Natural killer cell (primary cell): ENCODE measurements at regions not wholly inside any gene's neighbourhood (a gene's known extent, or its start where the extent isn't known, plus 50 kb on each side); places are given as distances from the start of the nearest gene placed in this dataset.

Experiments
- ATAC-seq, 3 donors: fragments of 150-1000 bp in 2 of 3; fragments of 200-7000 bp in 1 of 3; cut with Tn5 transposase; 1 replicate in 1 of 3; 2 replicates in 2 of 3; pipeline ENCODE4 v1.10.0; 2021; ENCODE audit warnings: mild to moderate bottlenecking in 2 of 3, moderate library complexity in 2 of 3
- DNase-seq, 2 donors: peaks; one replicate each; pipeline versions ENCODE4 v3.0.0 to v3.0.0-alpha.2; 2013 to 2021; ENCODE audit warnings: mixed read lengths in 1 of 2
- H3K27ac ChIP-seq: one replicate; pipeline ENCODE4 v1.5.1; 2013; ENCODE audit warnings: mild to moderate bottlenecking, low read length
- H3K27me3 ChIP-seq: one replicate; pipeline ENCODE4 v1.6.1; 2013; ENCODE audit warnings: low read length; ENCODE audit not compliant: control insufficient read depth, insufficient read depth
- H3K36me3 ChIP-seq: one replicate; pipeline ENCODE4 v1.6.1; 2013; ENCODE audit warnings: low read length; ENCODE audit not compliant: control insufficient read depth, insufficient read depth
- H3K4me1 ChIP-seq: one replicate; pipeline ENCODE4 v1.6.1; 2013; ENCODE audit warnings: low read length; ENCODE audit not compliant: control insufficient read depth, insufficient read depth
- H3K4me3 ChIP-seq: one replicate; pipeline ENCODE4 v1.5.1; 2013; ENCODE audit warnings: low read length
- H3K9me3 ChIP-seq: one replicate; pipeline ENCODE4 v1.6.1; 2013; ENCODE audit warnings: low read length; ENCODE audit not compliant: control insufficient read depth, insufficient read depth
- H3K27ac Mint-ChIP-seq, 2 donors: one replicate each; pipeline ENCODE4 v1.8.0; 2022; ENCODE audit warnings: mild to moderate bottlenecking in 2 of 2, mixed read lengths in 2 of 2, moderate library complexity in 1 of 2
- H3K27me3 Mint-ChIP-seq, 2 donors: one replicate each; pipeline ENCODE4 v1.8.0; 2022; ENCODE audit warnings: low read depth in 2 of 2, mixed read lengths in 2 of 2
- H3K36me3 Mint-ChIP-seq: one replicate; pipeline ENCODE4 v1.8.0; 2022; ENCODE audit warnings: mixed read lengths
- H3K4me1 Mint-ChIP-seq, 2 donors: one replicate each; pipeline ENCODE4 v1.8.0; 2022; ENCODE audit warnings: mixed read lengths in 2 of 2
- H3K4me3 Mint-ChIP-seq: one replicate; pipeline ENCODE4 v1.8.0; 2022; ENCODE audit warnings: mild to moderate bottlenecking, moderate library complexity, mixed read lengths
- H3K9me3 Mint-ChIP-seq, 2 donors: one replicate each; pipeline ENCODE4 v1.8.0; 2022; ENCODE audit warnings: mixed read lengths in 2 of 2
- CTCF ChIP-seq: fragments of 200-600 bp; IDR thresholded peaks from one replicate; pipeline ENCODE4 v1.8.0; 2022; ENCODE audit warnings: antibody characterized with exemption
- WGBS: methylation state at CpG from one replicate; pipeline ENCODE4 v1.1.7; 2013; ENCODE audit warnings: missing lambda C conversion rate; ENCODE audit not compliant: insufficient coverage; 5-methylcytosine and 5-hydroxymethylcytosine counted together
- intact Hi-C: fragments of 100-400 bp; cut with micrococcal nuclease; formaldehyde crosslinking; loops from one replicate; pipeline ENCODE4 v1.14.2; 2022

- intact Hi-C loops: no loop called here
- H3K27ac Mint-ChIP-seq: no peak overlapping the region
- WGBS: 83% methylated on average over 2 of the region's 4 CpGs
Measured at GRCh38 chr15:95953032-95953431, 377.5 kb upstream of the NR2F2 start.

GRCh38 chr15:95957861-95958260 lies 372.6 kb upstream of the NR2F2 start:
- Histone ChIP-seq H3K9me3 (no peaks in the 10 kb centered on the region), H3K36me3 (no peaks in the 10 kb centered on the region), H3K27me3 (no peaks in the 10 kb centered on the region), H3K4me1 (no peaks in the 10 kb centered on the region), H3K27ac (no peak overlapping the region), H3K4me3 (no peak overlapping the region)
- no peak for ATAC-seq
- peaks cover 15% of the 10 kb centered on the region for H3K36me3 Mint-ChIP-seq
- WGBS: 76% methylated on average over 7 of the region's 7 CpGs
- H3K27ac Mint-ChIP-seq: no peak overlapping the region
- intact Hi-C loops: no loop called here
- H3K4me3 Mint-ChIP-seq: no peak overlapping the region
- peaks cover 3 to 11% of the 10 kb centered on the region in 2 donors for H3K27me3 Mint-ChIP-seq
- peaks cover 3 to 13% of the 10 kb centered on the region in 2 donors for H3K9me3 Mint-ChIP-seq
- H3K4me1 Mint-ChIP-seq: peaks cover 0 to 10% of the 10 kb centered on the region in 2 donors
- no peak for DNase-seq
- no peak for TF ChIP-seq CTCF

More at GRCh38 chr15:95953032-95953431, 377.5 kb upstream of the NR2F2 start:
- H3K4me1 ChIP-seq: no peaks in the 10 kb centered on the region
- TF ChIP-seq CTCF: no peak
- H3K36me3 ChIP-seq: no peaks in the 10 kb centered on the region
- Mint-ChIP-seq H3K27me3 (peaks cover 2 to 4% of the 10 kb centered on the region in 2 donors), H3K4me3 (no peak overlapping the region), H3K36me3 (peaks cover 7% of the 10 kb centered on the region), H3K4me1 (peaks cover 0 to 13% of the 10 kb centered on the region in 2 donors), H3K9me3 (peaks cover 0 to 3% of the 10 kb centered on the region in 2 donors)
- DNase-seq (no peak), ATAC-seq (no peak)
- H3K9me3 ChIP-seq: no peaks in the 10 kb centered on the region
- no peak overlapping the region for H3K4me3 ChIP-seq
- H3K27ac ChIP-seq: no peak overlapping the region
- H3K27me3 ChIP-seq: no peaks in the 10 kb centered on the region

GRCh38 chr15:95958382-95958781 lies 372.1 kb upstream of the NR2F2 start:
- H3K27ac Mint-ChIP-seq: no peak overlapping the region
- H3K9me3 Mint-ChIP-seq: peaks cover 4 to 13% of the 10 kb centered on the region in 2 donors
- H3K36me3 ChIP-seq: no peaks in the 10 kb centered on the region
- intact Hi-C loops: no loop called here
- H3K4me3 Mint-ChIP-seq: no peak overlapping the region
- DNase-seq (no peak), ATAC-seq (no peak)
- WGBS: 63% methylated on average over 5 of the region's 5 CpGs
- H3K27me3 ChIP-seq: no peaks in the 10 kb centered on the region
- peaks cover 0 to 5% of the 10 kb centered on the region in 2 donors for H3K4me1 Mint-ChIP-seq
- no peaks in the 10 kb centered on the region for H3K4me1 ChIP-seq
- H3K9me3 ChIP-seq: no peaks in the 10 kb centered on the region
- H3K27me3 Mint-ChIP-seq: peaks cover 3 to 11% of the 10 kb centered on the region in 2 donors
- H3K4me3 ChIP-seq: no peak overlapping the region
- no peak overlapping the region for H3K27ac ChIP-seq
- no peak for TF ChIP-seq CTCF
- peaks cover 17% of the 10 kb centered on the region for H3K36me3 Mint-ChIP-seq

GRCh38 chr15:95968856-95969255 lies 361.6 kb upstream of the NR2F2 start:
- Mint-ChIP-seq H3K4me1 (peaks cover 9 to 18% of the 10 kb centered on the region in 2 donors), H3K4me3 (no peak overlapping the region), H3K9me3 (peaks cover 0 to under 1% of the 10 kb centered on the region in 2 donors), H3K36me3 (no peaks in the 10 kb centered on the region), H3K27ac (no peak overlapping the region), H3K27me3 (peaks cover 13 to 31% of the 10 kb centered on the region in 2 donors)
- Histone ChIP-seq H3K27me3 (no peaks in the 10 kb centered on the region), H3K4me1 (no peaks in the 10 kb centered on the region), H3K9me3 (peaks cover 6% of the 10 kb centered on the region), H3K27ac (no peak overlapping the region), H3K36me3 (no peaks in the 10 kb centered on the region), H3K4me3 (no peak overlapping the region)
- 91% methylated on average over 5 of the region's 5 CpGs for WGBS
- ATAC-seq: no peak
- no peak for TF ChIP-seq CTCF
- DNase-seq: no peak
- intact Hi-C loops: no loop called here
